Memory B cell (primary cell): ENCODE measurements at regions not wholly inside any gene's neighbourhood (a gene's known extent, or its start where the extent isn't known, plus 50 kb on each side); places are given as distances from the start of the nearest gene placed in this dataset.

Source experiments
- ATAC-seq: fragments of 150-1000 bp; cut with Tn5 transposase; 2 replicates; pipeline ENCODE4 v1.10.0; 2021; ENCODE audit warnings: low read depth, mild to moderate bottlenecking, moderate library complexity
- DNase-seq, 2 donors: peaks; one replicate each; pipeline ENCODE4 v3.0.0; 2022; ENCODE audit warnings: low spot score in 2 of 2
- H3K27ac Mint-ChIP-seq: one replicate; pipeline ENCODE4 v1.8.0; 2022; ENCODE audit warnings: mild to moderate bottlenecking, moderate library complexity, mixed read lengths
- H3K27me3 Mint-ChIP-seq: one replicate; pipeline ENCODE4 v1.8.0; 2022; ENCODE audit warnings: mixed read lengths
- H3K36me3 Mint-ChIP-seq: one replicate; pipeline ENCODE4 v1.8.0; 2022; ENCODE audit warnings: mild to moderate bottlenecking, mixed read lengths
- H3K4me1 Mint-ChIP-seq: one replicate; pipeline ENCODE4 v1.8.0; 2022; ENCODE audit warnings: mixed read lengths
- H3K4me3 Mint-ChIP-seq: one replicate; pipeline ENCODE4 v1.8.0; 2022; ENCODE audit warnings: mild to moderate bottlenecking, moderate library complexity, mixed read lengths
- H3K9me3 Mint-ChIP-seq: one replicate; pipeline ENCODE4 v1.8.0; 2022; ENCODE audit warnings: mixed read lengths

DNA sequence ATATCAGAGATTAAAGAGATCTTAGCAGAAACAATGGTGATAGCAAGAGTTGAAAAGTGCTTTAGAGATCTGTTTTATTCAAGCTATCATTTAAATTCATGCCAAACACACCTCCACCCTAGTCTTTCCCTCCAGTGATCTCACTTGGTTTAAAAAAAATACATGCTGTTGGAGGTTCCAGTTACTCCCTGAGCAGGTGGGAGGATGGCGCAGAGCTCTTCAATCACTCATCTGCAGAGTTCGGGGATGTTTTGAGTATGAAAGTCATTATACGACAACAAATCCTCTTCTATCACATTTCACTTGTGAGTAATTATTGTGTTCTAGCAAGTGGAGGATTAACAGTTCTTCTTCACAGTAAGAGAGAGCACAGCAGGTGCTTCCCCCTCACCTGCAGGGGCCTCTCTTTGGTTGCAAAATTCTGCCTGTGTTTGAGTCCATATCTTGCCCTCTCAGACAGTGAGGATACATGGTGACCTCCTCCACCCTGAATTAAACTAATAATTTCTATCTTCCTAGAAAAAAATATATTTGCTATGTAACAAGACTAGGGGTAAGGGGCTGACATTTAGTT, 376.7 kb downstream of the LIG4 start:
- no peaks in the 10 kb centered on the region for H3K27me3 Mint-ChIP-seq
- no peak overlapping the region for H3K4me3 Mint-ChIP-seq
- no peaks in the 10 kb centered on the region for H3K36me3 Mint-ChIP-seq
- H3K9me3 Mint-ChIP-seq: no peaks in the 10 kb centered on the region
- DNase-seq (no peak), ATAC-seq (no peak)
- H3K27ac Mint-ChIP-seq: no peak overlapping the region
- no peaks in the 10 kb centered on the region for H3K4me1 Mint-ChIP-seq

DNA sequence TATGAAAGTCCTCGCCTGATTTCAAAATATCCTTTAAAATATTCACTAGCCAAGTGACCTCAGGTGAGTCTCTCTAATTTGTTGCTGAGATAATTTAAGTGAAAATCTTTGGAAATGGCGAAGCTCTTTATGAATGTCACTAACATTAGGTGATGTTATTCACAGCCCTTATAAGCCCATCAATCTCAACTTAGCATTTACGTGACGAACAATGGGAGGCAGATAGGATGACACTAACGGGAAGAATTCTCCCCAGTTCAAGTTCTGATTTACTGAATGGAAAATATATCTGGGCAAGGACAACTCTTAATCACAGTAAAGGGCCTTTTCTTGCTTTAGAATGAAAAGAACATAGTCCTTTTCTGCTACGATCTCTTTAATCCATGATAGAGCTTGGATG, 378.7 kb downstream of the LIG4 start:
- Mint-ChIP-seq H3K27ac (no peak overlapping the region), H3K27me3 (no peaks in the 10 kb centered on the region), H3K4me3 (no peak overlapping the region), H3K36me3 (no peaks in the 10 kb centered on the region), H3K4me1 (no peaks in the 10 kb centered on the region), H3K9me3 (peaks cover 5% of the 10 kb centered on the region)
- DNase-seq (no peak), ATAC-seq (no peak)

DNA sequence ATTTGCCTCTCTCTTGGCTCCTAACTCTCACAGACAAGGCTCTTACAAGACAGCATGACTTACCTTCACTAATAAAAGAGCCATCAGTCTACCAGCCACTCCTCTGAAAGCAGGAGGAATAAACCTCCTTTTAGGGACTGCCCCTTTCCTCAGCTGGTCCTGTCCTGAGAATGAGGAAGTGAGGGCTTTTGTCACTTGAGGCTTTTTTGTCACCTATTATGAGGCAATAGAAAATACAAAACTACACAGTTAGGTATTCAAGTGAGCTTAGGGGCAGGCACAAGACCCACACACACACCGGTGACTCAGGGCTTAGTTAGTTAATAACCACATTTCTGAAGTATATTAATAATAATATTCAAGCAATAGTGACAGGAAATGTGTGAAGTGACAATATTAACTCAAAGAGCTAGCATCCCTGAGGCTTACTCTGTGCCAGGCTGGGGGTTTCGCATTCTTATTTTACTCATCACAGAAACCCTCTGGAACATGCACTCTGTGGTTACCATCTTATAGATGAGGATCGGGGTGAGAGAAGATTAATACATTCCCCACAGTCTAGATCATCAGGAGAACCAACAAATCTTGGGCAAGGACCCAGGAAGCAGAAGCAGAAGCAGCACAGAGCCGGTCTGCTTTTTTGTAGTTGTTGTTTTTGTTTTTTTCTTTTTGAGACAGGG, 379.9 kb downstream of the LIG4 start:
- Mint-ChIP-seq H3K9me3 (peaks cover 7% of the 10 kb centered on the region), H3K36me3 (no peaks in the 10 kb centered on the region), H3K27ac (no peak overlapping the region), H3K4me3 (no peak overlapping the region), H3K27me3 (no peaks in the 10 kb centered on the region), H3K4me1 (no peaks in the 10 kb centered on the region)
- ATAC-seq: no peak
- DNase-seq: no peak

DNA sequence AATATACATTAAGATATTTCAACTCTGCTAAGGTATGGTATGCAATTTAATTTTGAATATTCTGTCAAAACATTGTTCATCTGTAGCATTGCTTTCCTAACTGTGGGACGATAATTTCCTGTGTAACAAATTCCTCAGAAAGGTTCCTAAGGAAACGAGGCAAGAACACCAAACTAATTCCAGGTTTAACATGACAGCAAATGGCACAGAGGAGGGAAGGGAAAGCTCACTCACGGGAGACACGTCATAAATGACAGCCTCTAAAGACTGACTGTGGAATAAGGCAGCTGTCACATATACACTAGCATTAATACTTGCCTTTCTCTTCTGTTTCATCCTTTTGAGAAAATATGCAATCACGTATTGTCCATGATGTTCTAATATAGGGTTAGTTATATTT, 380.6 kb downstream of the LIG4 start:
- no peak for ATAC-seq
- DNase-seq: no peak
- H3K27me3 Mint-ChIP-seq: no peaks in the 10 kb centered on the region
- no peaks in the 10 kb centered on the region for H3K4me1 Mint-ChIP-seq
- H3K36me3 Mint-ChIP-seq: no peaks in the 10 kb centered on the region
- no peak overlapping the region for H3K27ac Mint-ChIP-seq
- H3K9me3 Mint-ChIP-seq: peaks cover 8% of the 10 kb centered on the region
- H3K4me3 Mint-ChIP-seq: no peak overlapping the region

DNA sequence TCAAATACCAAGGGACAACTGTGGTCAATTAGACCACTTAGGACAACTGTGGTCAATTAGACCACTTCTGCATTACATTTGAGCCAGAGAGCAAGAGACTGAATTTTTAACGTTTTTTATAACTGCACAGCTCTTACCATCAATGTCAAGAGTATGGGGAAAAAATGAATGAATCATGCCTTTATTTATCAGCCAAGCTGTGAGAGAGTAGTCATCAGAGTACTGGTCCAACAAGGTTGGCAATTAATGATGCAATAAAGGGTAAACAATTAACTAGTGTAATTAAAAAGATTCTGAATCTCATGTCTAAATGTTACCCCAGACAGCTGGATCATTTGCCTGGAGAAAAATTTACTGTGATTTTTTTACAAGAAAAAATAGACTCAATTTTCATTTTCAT, 381.1 kb downstream of the LIG4 start:
- Mint-ChIP-seq H3K36me3 (no peaks in the 10 kb centered on the region), H3K27ac (no peak overlapping the region), H3K4me1 (no peaks in the 10 kb centered on the region), H3K27me3 (no peaks in the 10 kb centered on the region), H3K9me3 (peaks cover 8% of the 10 kb centered on the region), H3K4me3 (no peak overlapping the region)
- DNase-seq (no peak), ATAC-seq (no peak)

DNA sequence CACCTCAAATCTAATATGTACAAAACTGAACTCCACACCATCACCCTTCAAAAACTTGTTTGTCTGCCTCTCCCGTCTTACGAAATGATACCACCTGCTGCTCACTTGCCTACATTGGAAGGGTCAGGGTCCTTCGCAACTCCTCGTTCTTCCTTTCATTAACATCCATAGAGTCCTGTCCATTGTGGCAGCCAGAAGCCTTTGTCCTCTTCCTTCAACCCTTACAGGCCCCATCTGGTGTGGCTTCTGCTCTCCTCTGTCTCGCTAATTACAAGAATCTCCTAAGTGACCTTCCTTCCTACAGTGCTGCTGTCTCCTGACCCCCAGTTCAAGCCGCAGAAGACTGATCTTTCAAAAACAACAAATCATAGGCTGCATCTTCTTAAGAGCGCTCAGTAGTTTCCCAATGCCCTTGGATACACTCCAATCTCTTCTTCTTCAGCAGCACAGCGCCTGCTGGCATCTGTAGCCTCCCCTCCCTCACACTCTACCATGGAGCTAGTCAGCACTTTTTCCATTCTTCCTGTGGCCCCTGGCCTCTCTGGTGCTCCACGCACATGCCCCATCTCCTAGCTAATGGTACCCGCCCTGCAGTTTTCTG, 382.7 kb downstream of the LIG4 start:
- Mint-ChIP-seq H3K27ac (no peak overlapping the region), H3K9me3 (peaks cover 8% of the 10 kb centered on the region), H3K27me3 (no peaks in the 10 kb centered on the region), H3K4me3 (no peak overlapping the region), H3K36me3 (no peaks in the 10 kb centered on the region), H3K4me1 (no peaks in the 10 kb centered on the region)
- DNase-seq (no peak), ATAC-seq (no peak)

DNA sequence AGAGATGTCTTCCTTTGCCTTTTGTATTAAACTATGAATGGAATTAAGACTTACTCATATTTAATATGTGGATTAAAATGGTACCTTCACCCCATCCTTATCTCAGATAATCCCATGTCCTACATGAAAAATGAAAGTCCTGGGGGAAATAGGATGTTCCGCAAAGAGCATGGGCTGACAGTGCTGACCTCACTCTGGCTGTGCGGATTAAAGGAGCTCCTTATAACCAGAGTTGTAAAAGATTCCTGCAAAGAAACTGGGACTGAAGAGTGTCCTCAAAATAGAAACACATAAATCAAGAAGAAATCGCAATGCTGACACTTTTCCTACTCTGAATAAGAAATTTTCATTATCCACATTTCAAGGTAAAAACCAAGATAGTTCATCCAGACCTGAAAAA, 384.5 kb downstream of the LIG4 start:
- H3K27me3 Mint-ChIP-seq: no peaks in the 10 kb centered on the region
- no peaks in the 10 kb centered on the region for H3K4me1 Mint-ChIP-seq
- no peak overlapping the region for H3K4me3 Mint-ChIP-seq
- DNase-seq: no peak
- no peaks in the 10 kb centered on the region for H3K36me3 Mint-ChIP-seq
- no peak overlapping the region for H3K27ac Mint-ChIP-seq
- H3K9me3 Mint-ChIP-seq: peaks cover 10% of the 10 kb centered on the region
- ATAC-seq: no peak

DNA sequence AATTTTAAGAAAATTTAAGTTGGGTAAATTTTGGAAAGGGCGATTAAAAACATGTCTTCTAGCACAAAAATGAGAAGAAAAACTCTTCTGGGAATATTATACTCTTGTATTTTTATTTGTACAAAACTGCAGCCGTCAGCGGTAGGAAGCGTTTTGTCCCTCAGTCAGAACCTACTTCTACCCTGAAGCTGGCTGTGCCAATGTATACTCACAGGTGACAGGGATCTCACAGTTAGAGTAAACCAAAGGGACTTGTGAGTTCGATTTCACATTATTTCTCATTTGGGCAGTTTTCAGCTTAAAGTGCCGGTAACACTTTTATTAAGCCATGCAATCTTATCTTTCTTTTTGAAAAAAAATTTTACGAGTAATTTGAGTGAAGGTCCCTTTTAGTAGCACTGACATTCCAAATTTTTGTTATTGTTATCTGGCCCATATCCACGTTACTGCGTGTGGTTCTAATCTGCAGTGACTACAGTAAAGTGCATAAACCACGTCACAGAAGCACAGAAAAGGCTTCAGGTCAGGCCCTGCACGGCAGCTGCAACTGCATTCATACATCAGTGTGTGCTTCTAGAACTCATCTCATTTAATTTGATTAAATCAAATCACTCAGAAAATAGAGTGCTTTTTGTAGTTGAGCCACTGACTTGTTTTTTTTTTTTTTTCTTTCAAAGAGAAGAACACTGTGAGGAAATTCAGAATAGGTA, 387.3 kb downstream of the LIG4 start:
- Mint-ChIP-seq H3K9me3 (peaks cover 10% of the 10 kb centered on the region), H3K27ac (no peak overlapping the region), H3K4me3 (no peak overlapping the region), H3K27me3 (no peaks in the 10 kb centered on the region), H3K4me1 (no peaks in the 10 kb centered on the region), H3K36me3 (no peaks in the 10 kb centered on the region)
- DNase-seq: no peak
- no peak for ATAC-seq

DNA sequence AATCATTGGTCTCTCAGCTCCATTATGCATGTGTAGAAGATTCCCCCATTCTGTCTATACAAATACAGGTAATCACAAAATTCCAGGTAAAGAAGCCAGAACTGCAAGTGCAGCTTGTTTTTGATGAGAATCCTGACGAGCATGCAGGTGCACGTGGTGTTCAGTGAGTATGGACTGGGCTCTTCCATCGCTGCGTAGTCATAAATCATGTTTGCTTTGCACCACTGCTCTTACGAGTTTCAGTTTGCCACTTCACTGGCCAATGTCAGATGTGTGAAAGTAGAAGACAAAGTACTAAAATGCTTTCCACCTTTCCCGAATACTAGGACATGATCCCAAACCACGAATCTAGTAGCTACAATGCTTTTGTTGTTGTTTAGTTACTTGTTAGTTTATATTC, 390.7 kb downstream of the LIG4 start:
- Mint-ChIP-seq H3K27me3 (no peaks in the 10 kb centered on the region), H3K36me3 (no peaks in the 10 kb centered on the region), H3K9me3 (peaks cover 3% of the 10 kb centered on the region), H3K4me3 (no peak overlapping the region), H3K27ac (no peak overlapping the region), H3K4me1 (no peaks in the 10 kb centered on the region)
- no peak for ATAC-seq
- no peak for DNase-seq

DNA sequence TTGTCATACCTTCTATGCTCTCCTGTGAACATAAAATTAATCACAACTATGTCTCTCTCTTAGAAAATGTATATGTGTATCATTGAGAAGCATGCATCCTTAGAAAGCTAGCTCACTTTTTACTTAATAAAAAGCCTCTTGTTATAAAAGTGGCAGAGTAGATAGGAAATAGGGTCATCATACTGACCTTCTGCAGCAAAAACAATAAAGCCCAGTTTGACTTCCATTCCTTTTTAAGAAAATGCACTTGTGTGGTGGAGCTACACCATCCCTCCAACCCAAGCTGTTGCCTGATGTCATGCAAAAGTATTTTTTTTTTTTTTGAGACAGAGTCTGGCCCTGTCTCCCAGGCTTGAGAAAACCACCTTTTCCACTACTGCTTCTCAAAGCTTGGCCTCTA, 393.3 kb downstream of the LIG4 start:
- H3K4me1 Mint-ChIP-seq: no peaks in the 10 kb centered on the region
- H3K9me3 Mint-ChIP-seq: peaks cover 4% of the 10 kb centered on the region
- no peaks in the 10 kb centered on the region for H3K36me3 Mint-ChIP-seq
- H3K27ac Mint-ChIP-seq: no peak overlapping the region
- ATAC-seq (no peak), DNase-seq (no peak)
- no peak overlapping the region for H3K4me3 Mint-ChIP-seq
- no peaks in the 10 kb centered on the region for H3K27me3 Mint-ChIP-seq

DNA sequence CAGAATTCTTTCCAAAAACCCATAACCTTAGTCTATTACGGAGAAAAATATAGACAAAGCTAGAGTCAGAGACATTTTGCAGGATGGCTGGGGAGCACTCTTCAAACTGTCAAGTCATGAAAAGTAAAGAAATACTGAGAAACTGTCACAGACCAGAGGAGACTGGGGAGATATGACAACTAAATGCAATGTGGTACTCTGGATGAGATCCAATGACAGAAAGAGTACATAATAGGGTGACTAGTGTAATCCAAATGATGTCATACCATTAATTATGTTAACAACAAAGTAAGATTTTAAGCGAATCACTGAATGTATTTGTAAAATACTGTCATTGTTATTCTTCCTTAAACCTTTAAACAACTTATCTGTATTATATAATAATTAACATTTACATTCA, 393.8 kb downstream of the LIG4 start:
- H3K27me3 Mint-ChIP-seq: no peaks in the 10 kb centered on the region
- H3K4me3 Mint-ChIP-seq: no peak overlapping the region
- H3K27ac Mint-ChIP-seq: no peak overlapping the region
- H3K36me3 Mint-ChIP-seq: no peaks in the 10 kb centered on the region
- DNase-seq (no peak), ATAC-seq (no peak)
- peaks cover 4% of the 10 kb centered on the region for H3K9me3 Mint-ChIP-seq
- no peaks in the 10 kb centered on the region for H3K4me1 Mint-ChIP-seq

DNA sequence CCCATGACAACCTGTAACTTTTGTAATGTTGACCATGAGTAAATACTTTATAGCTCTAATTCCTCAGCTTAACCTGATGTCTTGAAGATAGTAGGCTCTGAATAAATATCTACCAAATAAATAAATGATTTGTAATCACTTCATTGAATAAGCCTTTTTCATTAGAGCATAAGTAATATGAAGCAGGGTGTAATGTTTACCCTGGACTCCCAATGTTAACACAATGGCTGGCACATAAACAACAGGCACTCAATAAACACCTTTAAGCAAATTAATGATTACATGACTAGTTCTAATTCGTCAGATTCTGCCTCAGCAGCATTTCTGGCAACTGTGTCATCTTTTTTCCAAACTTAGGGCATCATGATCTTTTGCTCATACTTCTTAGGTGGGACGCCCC, 396.3 kb downstream of the LIG4 start:
- Mint-ChIP-seq H3K4me1 (no peaks in the 10 kb centered on the region), H3K9me3 (peaks cover 5% of the 10 kb centered on the region), H3K27me3 (no peaks in the 10 kb centered on the region)

DNA sequence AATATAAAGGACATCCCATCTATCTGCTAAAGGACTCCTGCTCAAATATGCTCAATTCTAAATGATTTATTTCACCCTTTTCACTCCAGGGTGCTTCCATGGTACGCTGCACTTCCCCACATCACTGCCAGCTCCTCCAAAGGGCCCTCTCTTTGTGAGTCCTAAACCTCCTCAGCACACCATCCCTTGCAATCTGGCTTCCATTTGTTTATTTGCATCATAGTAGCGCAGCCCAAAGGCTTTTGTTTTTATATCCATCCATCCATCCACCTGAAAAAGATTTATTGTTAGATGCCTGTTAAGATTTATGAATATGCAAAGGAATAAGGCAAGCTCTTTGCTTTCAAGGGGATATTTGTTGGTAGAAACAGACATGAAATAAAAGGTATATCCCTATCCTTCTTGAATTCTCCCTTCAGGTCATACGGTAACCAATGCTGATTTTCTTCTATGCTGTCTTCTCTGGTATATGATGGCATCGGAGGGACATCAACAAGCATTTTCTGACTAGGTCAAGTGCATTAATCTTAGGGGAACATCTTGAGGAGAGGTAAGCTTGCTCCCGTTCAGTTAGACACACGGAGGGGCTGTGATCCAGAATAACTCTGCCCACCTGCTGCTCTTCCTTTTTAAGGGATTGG, 397.6 kb downstream of the LIG4 start:
- H3K27me3 Mint-ChIP-seq: no peaks in the 10 kb centered on the region
- H3K27ac Mint-ChIP-seq: no peak overlapping the region
- H3K4me1 Mint-ChIP-seq: no peaks in the 10 kb centered on the region
- H3K4me3 Mint-ChIP-seq: no peak overlapping the region
- ATAC-seq (no peak), DNase-seq (no peak)
- peaks cover 5% of the 10 kb centered on the region for H3K9me3 Mint-ChIP-seq
- H3K36me3 Mint-ChIP-seq: no peaks in the 10 kb centered on the region

More for the DNA sequence above, 396.3 kb downstream of the LIG4 start:
- DNase-seq (no peak), ATAC-seq (no peak)
- H3K36me3 Mint-ChIP-seq: no peaks in the 10 kb centered on the region
- H3K27ac Mint-ChIP-seq: no peak overlapping the region
- no peak overlapping the region for H3K4me3 Mint-ChIP-seq

DNA sequence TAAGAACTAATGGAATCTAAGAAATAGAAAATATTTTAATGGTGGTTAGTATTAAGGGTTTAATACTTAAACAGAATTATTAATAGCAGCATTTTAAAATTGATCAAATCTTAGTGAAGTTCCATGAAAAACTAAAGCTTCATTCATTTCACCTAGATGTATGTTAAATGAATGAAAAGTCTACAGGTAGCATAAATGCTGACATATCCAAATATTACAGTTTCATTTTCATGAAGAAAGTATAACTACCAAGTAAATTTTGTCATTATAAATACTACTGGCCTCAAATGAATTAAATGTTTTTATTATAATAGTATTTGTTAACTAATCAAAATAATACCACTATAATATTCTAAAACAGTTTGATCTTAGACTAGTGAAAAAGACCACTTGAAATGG, 403.3 kb downstream of the LIG4 start:
- DNase-seq: no peak
- ATAC-seq: no peak
- no peaks in the 10 kb centered on the region for H3K4me1 Mint-ChIP-seq
- H3K27ac Mint-ChIP-seq: no peak overlapping the region
- peaks cover 3% of the 10 kb centered on the region for H3K9me3 Mint-ChIP-seq
- H3K27me3 Mint-ChIP-seq: no peaks in the 10 kb centered on the region
- no peaks in the 10 kb centered on the region for H3K36me3 Mint-ChIP-seq
- no peak overlapping the region for H3K4me3 Mint-ChIP-seq
